Neural progenitor cell (in vitro differentiated cells): ENCODE measurements at regions not wholly inside any gene's neighbourhood (a gene's known extent, or its start where the extent isn't known, plus 50 kb on each side); places are given as distances from the start of the nearest gene placed in this dataset. TPM values are rescaled to one million over a fixed set of nuclear protein-coding genes. Genes with fewer than 3 reads are reported as not detected.

Source experiments
- DNase-seq: peaks from one replicate; pipeline ENCODE4 v3.0.0-alpha.2; 2016; ENCODE audit warnings: low spot score
- H2AFZ ChIP-seq: fragments of 200-600 bp; sonication (generic); replicated peaks from 2 replicates; pipeline ENCODE4 v1.6.1; 2016; ENCODE audit warnings: antibody characterized with exemption
- H3F3A ChIP-seq: fragments of 200-600 bp; sonication (generic); 2 replicates; pipeline ENCODE4 v1.6.1; 2016; ENCODE audit warnings: antibody characterized with exemption, low read depth
- H3K27ac ChIP-seq: fragments of 200-600 bp; sonication (generic); 2 replicates; pipeline ENCODE4 v1.5.1; 2016; ENCODE audit warnings: mild to moderate bottlenecking
- H3K27me3 ChIP-seq: fragments of 200-600 bp; sonication (generic); 2 replicates; pipeline ENCODE4 v1.6.1; 2016; ENCODE audit warnings: mild to moderate bottlenecking, moderate library complexity
- H3K36me3 ChIP-seq: fragments of 200-600 bp; sonication (generic); 2 replicates; pipeline ENCODE4 v1.5.1; 2016
- H3K4me1 ChIP-seq: fragments of 200-600 bp; sonication (generic); 2 replicates; pipeline ENCODE4 v1.6.1; 2016; ENCODE audit warnings: mixed run types
- H3K4me2 ChIP-seq: fragments of 200-600 bp; sonication (generic); 2 replicates; pipeline ENCODE4 v1.6.1; 2016
- H3K4me3 ChIP-seq: fragments of 200-600 bp; sonication (generic); 2 replicates; pipeline ENCODE4 v1.5.1; 2016
- H3K79me2 ChIP-seq: fragments of 200-600 bp; sonication (generic); 2 replicates; pipeline ENCODE4 v1.6.1; 2016; ENCODE audit warnings: low read depth
- H3K9ac ChIP-seq: fragments of 200-600 bp; sonication (generic); 2 replicates; pipeline ENCODE4 v1.6.1; 2016
- H3K9me3 ChIP-seq: fragments of 200-600 bp; sonication (generic); 2 replicates; pipeline ENCODE4 v1.5.1; 2016; ENCODE audit warnings: low read depth
- H4K20me1 ChIP-seq: fragments of 200-600 bp; sonication (generic); 2 replicates; pipeline ENCODE4 v1.6.1; 2016; ENCODE audit warnings: low read depth
- H3K27ac Mint-ChIP-seq: 3 replicates; pipeline ENCODE4 v1.8.0; 2021; ENCODE audit warnings: mixed read lengths
- H3K27me3 Mint-ChIP-seq: 2 replicates; pipeline ENCODE4 v1.8.0; 2022; ENCODE audit warnings: low read depth, mild to moderate bottlenecking, inconsistent platforms, moderate library complexity, mixed read lengths; ENCODE audit not compliant: insufficient read depth
- H3K36me3 Mint-ChIP-seq: 3 replicates; pipeline ENCODE4 v1.8.0; 2021; ENCODE audit warnings: mixed read lengths
- H3K4me1 Mint-ChIP-seq: 3 replicates; pipeline ENCODE4 v1.8.0; 2021; ENCODE audit warnings: mixed read lengths
- H3K4me3 Mint-ChIP-seq: 3 replicates; pipeline ENCODE4 v1.8.0; 2021; ENCODE audit warnings: mild to moderate bottlenecking, moderate library complexity, mixed read lengths
- H3K9me3 Mint-ChIP-seq: 3 replicates; pipeline ENCODE4 v1.8.0; 2020; ENCODE audit warnings: mixed read lengths
- EZH2 ChIP-seq: fragments of 200-600 bp; sonication (generic); IDR thresholded peaks from 2 replicates; pipeline ENCODE4 v1.6.1; 2017; ENCODE audit warnings: antibody characterized with exemption, mild to moderate bottlenecking, moderate library complexity
- EZH2phosphoT487 ChIP-seq: fragments of 200-600 bp; sonication (generic); IDR thresholded peaks from 2 replicates; pipeline ENCODE4 v1.6.1; 2017; ENCODE audit warnings: antibody characterized with exemption
- small RNA-seq: library from RNA; depleted of rRNA; stranded (forward); fragments of <200 nt; gene quantifications from one replicate; pipeline ENCODE3, GENCODE V24; 2015
- TF ChIP-seq, protein P1 (sequence below): fragments of 200-600 bp; sonication (generic); IDR thresholded peaks from 2 replicates; pipeline ENCODE4 v1.5.1; 2017; ENCODE audit warnings: antibody characterized with exemption, mild to moderate bottlenecking

DNA sequence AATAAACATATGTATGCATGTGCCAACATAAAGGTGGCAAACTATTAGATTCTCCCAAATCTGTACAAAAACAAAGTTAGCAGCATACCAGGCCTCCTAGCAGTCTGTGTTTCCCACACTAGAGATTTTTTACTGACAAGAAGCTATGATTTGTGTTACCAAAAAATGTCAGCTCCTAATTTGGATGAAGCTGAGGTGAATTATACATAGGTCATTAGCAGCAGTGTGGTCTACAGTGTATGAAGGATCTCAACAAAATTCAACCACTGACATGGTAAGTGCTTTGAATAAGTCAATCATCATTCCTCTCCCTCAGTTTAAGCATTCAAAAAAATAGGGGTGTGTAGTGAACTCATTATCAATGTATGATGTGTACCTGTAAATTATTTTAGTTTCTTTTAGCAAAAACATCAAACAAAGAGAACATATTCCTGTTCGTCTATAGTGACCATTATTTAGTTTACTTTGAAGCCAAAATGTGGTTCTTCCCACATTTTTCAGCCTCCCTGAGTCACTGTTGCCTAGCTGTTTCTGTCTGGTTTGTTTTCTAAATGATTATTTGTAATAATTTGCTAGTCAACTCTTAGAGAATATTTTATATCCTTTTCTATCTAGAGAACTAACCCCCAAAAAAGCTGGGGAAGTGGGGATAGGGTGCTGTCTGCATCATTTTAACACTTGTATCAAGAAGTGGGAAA, 52.1 kb upstream of the RGMB start:
- H3K9me3 ChIP-seq: no peaks in the 10 kb centered on the region
- H3K4me1 Mint-ChIP-seq: peaks cover 7% of the 10 kb centered on the region
- peaks cover 2% of the 10 kb centered on the region for H3K36me3 Mint-ChIP-seq
- DNase-seq: no peak
- peaks cover 15% of the 10 kb centered on the region for H3K27me3 Mint-ChIP-seq
- H3K27ac Mint-ChIP-seq: no peak overlapping the region
- peaks cover 15% of the 10 kb centered on the region for H3K9me3 Mint-ChIP-seq
- peaks cover 6% of the 10 kb centered on the region for H3K4me1 ChIP-seq
- peak overlapping the region; percentile 71 for H2AFZ ChIP-seq
- TF ChIP-seq, protein P1, sequence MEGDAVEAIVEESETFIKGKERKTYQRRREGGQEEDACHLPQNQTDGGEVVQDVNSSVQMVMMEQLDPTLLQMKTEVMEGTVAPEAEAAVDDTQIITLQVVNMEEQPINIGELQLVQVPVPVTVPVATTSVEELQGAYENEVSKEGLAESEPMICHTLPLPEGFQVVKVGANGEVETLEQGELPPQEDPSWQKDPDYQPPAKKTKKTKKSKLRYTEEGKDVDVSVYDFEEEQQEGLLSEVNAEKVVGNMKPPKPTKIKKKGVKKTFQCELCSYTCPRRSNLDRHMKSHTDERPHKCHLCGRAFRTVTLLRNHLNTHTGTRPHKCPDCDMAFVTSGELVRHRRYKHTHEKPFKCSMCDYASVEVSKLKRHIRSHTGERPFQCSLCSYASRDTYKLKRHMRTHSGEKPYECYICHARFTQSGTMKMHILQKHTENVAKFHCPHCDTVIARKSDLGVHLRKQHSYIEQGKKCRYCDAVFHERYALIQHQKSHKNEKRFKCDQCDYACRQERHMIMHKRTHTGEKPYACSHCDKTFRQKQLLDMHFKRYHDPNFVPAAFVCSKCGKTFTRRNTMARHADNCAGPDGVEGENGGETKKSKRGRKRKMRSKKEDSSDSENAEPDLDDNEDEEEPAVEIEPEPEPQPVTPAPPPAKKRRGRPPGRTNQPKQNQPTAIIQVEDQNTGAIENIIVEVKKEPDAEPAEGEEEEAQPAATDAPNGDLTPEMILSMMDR: no peak
- no peak for TF ChIP-seq EZH2phosphoT487
- no peak for TF ChIP-seq EZH2
- no peak overlapping the region for H3K4me3 ChIP-seq
- H3K9ac ChIP-seq: no peak overlapping the region
- H3K79me2 ChIP-seq: no peaks in the 10 kb centered on the region
- H3K4me2 ChIP-seq: no peak overlapping the region
- no peaks in the 10 kb centered on the region for H3F3A ChIP-seq
- H3K36me3 ChIP-seq: no peaks in the 10 kb centered on the region
- H3K4me3 Mint-ChIP-seq: no peak overlapping the region
- H3K27ac ChIP-seq: no peak overlapping the region
- no peaks in the 10 kb centered on the region for H4K20me1 ChIP-seq
- H3K27me3 ChIP-seq: no peaks in the 10 kb centered on the region

DNA sequence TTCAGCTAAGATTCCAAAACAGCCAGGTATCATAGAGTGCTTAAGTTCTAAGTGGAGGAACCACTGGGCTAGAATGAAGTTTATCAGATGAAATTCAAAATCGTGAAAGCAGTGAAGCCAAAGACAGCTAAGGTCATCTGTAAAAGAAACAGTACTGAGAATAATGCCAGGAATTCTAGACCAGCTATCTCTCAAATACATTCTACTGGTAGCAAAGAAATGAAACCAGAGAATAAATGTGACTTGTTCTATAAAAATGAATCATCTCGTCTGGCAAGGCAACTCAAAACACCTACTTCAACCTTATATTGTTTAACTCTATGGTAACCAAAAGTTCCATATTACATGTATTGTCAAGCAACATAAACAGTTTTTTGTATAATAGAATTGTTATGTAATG, 51.3 kb upstream of the RGMB start:
- Mint-ChIP-seq H3K27ac (no peak overlapping the region), H3K4me1 (peaks cover 7% of the 10 kb centered on the region), H3K27me3 (peaks cover 15% of the 10 kb centered on the region), H3K36me3 (peaks cover 2% of the 10 kb centered on the region), H3K9me3 (peaks cover 15% of the 10 kb centered on the region), H3K4me3 (no peak overlapping the region)
- H3K79me2 ChIP-seq: no peaks in the 10 kb centered on the region
- TF ChIP-seq EZH2phosphoT487: no peak
- no peak for TF ChIP-seq EZH2
- TF ChIP-seq, protein P1: no peak
- H3F3A ChIP-seq: no peaks in the 10 kb centered on the region
- peaks cover 6% of the 10 kb centered on the region for H3K4me1 ChIP-seq
- no peaks in the 10 kb centered on the region for H4K20me1 ChIP-seq
- no peaks in the 10 kb centered on the region for H3K9me3 ChIP-seq
- H3K27me3 ChIP-seq: no peaks in the 10 kb centered on the region
- peak overlapping the region; percentile 71 for H2AFZ ChIP-seq
- no peak for DNase-seq
- H3K36me3 ChIP-seq: no peaks in the 10 kb centered on the region
- H3K4me2 ChIP-seq: no peak overlapping the region
- H3K27ac ChIP-seq: no peak overlapping the region
- no peak overlapping the region for H3K4me3 ChIP-seq
- H3K9ac ChIP-seq: no peak overlapping the region

DNA sequence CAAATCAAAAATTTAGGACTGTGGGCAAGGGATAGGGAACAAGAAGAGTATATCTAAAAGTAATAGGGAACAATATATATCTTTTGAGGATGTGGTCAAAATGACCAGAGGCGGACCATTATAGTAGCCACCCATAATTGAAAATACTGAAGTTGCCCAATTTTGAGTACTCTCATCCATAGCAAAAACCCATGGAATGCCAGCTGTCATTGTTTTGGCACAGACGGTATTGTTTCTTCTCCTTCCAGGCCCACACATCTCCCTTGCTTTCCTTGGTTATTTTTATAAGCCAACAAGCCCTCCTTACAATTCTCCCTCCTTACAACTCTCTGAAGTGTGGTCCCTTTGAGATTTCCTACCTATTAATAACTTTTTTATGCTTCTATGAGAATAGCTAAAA, 50.4 kb upstream of the RGMB start:
- Histone ChIP-seq H4K20me1 (no peaks in the 10 kb centered on the region), H2AFZ (no peak overlapping the region), H3K36me3 (no peaks in the 10 kb centered on the region), H3K9me3 (no peaks in the 10 kb centered on the region), H3K27me3 (no peaks in the 10 kb centered on the region), H3F3A (no peaks in the 10 kb centered on the region), H3K4me3 (no peak overlapping the region), H3K79me2 (no peaks in the 10 kb centered on the region), H3K4me1 (peaks cover 6% of the 10 kb centered on the region), H3K27ac (no peak overlapping the region), H3K4me2 (no peak overlapping the region), H3K9ac (no peak overlapping the region)
- Mint-ChIP-seq H3K4me1 (peaks cover 7% of the 10 kb centered on the region), H3K36me3 (peaks cover 2% of the 10 kb centered on the region), H3K27ac (no peak overlapping the region), H3K4me3 (no peak overlapping the region), H3K27me3 (peaks cover 6% of the 10 kb centered on the region), H3K9me3 (peaks cover 13% of the 10 kb centered on the region)
- TF ChIP-seq, protein P1: no peak
- TF ChIP-seq EZH2phosphoT487 (no peak), EZH2 (no peak)
- DNase-seq: no peak

Small RNAs in the stretch of these regions (small RNA-seq; reads per million reads assigned to genes)
- gene AC008834.1: not detected
- not detected for gene AC074133.1
- gene MRPS35P2: not detected
